Nucleus accumbens (tissue), 56 donors: ENCODE measurements at regions not wholly inside any gene's neighbourhood (a gene's known extent, or its start where the extent isn't known, plus 50 kb on each side); places are given as distances from the start of the nearest gene placed in this dataset.
"Not testable (repeated sequence)": the region's sequence is repeated elsewhere in the genome, so short reads cannot be mapped to it uniquely, and the experiment has no call there.

Experiments used
- DNase-seq, 56 donors: peaks; one replicate each; lab custom pipeline; 2025; lab: John Stamatoyannopoulos, UW

- DNase-seq, result no peak
These were observed 50.4 kb upstream of the FMOD start for GRCh38 chr1:203401199-203401877.

- DNase-seq, result no peak
These were observed 51.2 kb upstream of the FMOD start for GRCh38 chr1:203402152-203402551.

- DNase-seq, result peak in 1 of 56 donors; percentile 17
These were observed 51.9 kb upstream of the FMOD start for GRCh38 chr1:203402629-203403337.

GRCh38 chr1:203403586-203403985, 52.7 kb upstream of the FMOD start:
- no peak for DNase-seq

- no peak for DNase-seq
These were observed 53.6 kb upstream of the FMOD start for GRCh38 chr1:203404546-203404945.

- no peak for DNase-seq
These were observed 54.9 kb upstream of the FMOD start for GRCh38 chr1:203405703-203406438.

- peak in 1 of 56 donors; percentile 10 for DNase-seq
These were observed 55.6 kb upstream of the FMOD start for GRCh38 chr1:203406446-203407045.

GRCh38 chr1:203407296-203407695, 56.4 kb upstream of the FMOD start:
- DNase-seq, result no peak

GRCh38 chr1:203408486-203409481, 57.9 kb upstream of the FMOD start:
- peak in 53 of 56 donors; percentile 7 to 93 (median 59) for DNase-seq

GRCh38 chr1:203410182-203410900, 59.4 kb upstream of the FMOD start:
- DNase-seq, result no peak

GRCh38 chr1:203411431-203411830, 60.5 kb upstream of the FMOD start:
- DNase-seq, result not testable (repeated sequence)

- no peak for DNase-seq
These were observed 56.0 kb upstream of the PRELP start for GRCh38 chr1:203419558-203419957.

GRCh38 chr1:203420263-203420662, 55.3 kb upstream of the PRELP start:
- DNase-seq, result no peak

- DNase-seq, result no peak
These were observed 54.4 kb upstream of the PRELP start for GRCh38 chr1:203421246-203421645.

GRCh38 chr1:203422116-203422515, 53.5 kb upstream of the PRELP start:
- DNase-seq, result no peak

GRCh38 chr1:203422656-203423055, 53.0 kb upstream of the PRELP start:
- no peak for DNase-seq

GRCh38 chr1:203424285-203424684, 51.3 kb upstream of the PRELP start:
- DNase-seq, result no peak

GRCh38 chr1:203424861-203425662, 50.5 kb upstream of the PRELP start:
- peak in 11 of 56 donors; percentile 4 to 47 (median 21) for DNase-seq
